WTC11 (cell line): ENCODE measurements at regions not wholly inside any gene's neighbourhood (a gene's known extent, or its start where the extent isn't known, plus 50 kb on each side); places are given as distances from the start of the nearest gene placed in this dataset.

Experiments
- ATF1 ChIP-seq: sonication (generic); formaldehyde crosslinking; IDR thresholded peaks from 2 replicates; pipeline ENCODE4 v1.8.1; 2023; ENCODE audit warnings: mild to moderate bottlenecking, moderate library complexity, missing genetic modification reagents
- E2F1 ChIP-seq: sonication (generic); formaldehyde crosslinking; IDR thresholded peaks from 2 replicates; pipeline ENCODE4 v1.8.0; 2022; ENCODE audit warnings: mild to moderate bottlenecking, missing genetic modification reagents
- MYBL2 ChIP-seq: sonication (generic); formaldehyde crosslinking; IDR thresholded peaks from 2 replicates; pipeline ENCODE4 v1.8.1; 2023; ENCODE audit warnings: mild to moderate bottlenecking, moderate library complexity, missing genetic modification reagents
- SP1 ChIP-seq: sonication (generic); formaldehyde crosslinking; conservative IDR thresholded peaks from 2 replicates; pipeline ENCODE4 v1.8.1; 2022; ENCODE audit warnings: missing genetic modification reagents
- TF ChIP-seq, protein P1 (sequence below): fragments of 200-600 bp; IDR thresholded peaks from 2 replicates; pipeline ENCODE4 v1.8.0; 2022; ENCODE audit warnings: antibody characterized with exemption
- TF ChIP-seq, protein P2 (sequence below): sonication (generic); formaldehyde crosslinking; IDR thresholded peaks from 2 replicates; pipeline ENCODE4 v1.8.1; 2023; ENCODE audit warnings: mild to moderate bottlenecking, moderate library complexity, missing genetic modification reagents

DNA sequence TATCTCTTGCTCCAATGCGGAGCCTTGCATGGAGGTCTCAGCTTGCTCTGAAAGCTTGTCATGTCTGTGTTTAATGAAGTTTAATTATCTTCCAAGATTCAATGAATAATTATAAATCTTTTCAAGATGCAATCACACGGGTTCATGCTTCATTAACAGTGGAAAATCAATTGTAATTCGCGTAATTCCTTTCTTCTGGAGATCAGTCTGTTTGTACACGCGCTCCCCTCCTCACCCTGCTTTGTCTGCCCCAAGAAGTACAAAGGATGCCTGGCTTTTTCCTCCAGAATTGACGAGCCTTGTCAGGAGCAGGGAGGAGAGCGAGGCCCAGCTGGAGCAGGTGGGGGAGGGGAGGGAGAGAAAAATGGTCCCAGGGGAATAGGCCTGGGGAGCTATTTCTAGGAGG, 65.0 kb upstream of the DISP3 start:
- TF ChIP-seq ATF1 (CRISPR knock-in tag): no peak
- no peak for TF ChIP-seq MYBL2
- TF ChIP-seq, protein P1, sequence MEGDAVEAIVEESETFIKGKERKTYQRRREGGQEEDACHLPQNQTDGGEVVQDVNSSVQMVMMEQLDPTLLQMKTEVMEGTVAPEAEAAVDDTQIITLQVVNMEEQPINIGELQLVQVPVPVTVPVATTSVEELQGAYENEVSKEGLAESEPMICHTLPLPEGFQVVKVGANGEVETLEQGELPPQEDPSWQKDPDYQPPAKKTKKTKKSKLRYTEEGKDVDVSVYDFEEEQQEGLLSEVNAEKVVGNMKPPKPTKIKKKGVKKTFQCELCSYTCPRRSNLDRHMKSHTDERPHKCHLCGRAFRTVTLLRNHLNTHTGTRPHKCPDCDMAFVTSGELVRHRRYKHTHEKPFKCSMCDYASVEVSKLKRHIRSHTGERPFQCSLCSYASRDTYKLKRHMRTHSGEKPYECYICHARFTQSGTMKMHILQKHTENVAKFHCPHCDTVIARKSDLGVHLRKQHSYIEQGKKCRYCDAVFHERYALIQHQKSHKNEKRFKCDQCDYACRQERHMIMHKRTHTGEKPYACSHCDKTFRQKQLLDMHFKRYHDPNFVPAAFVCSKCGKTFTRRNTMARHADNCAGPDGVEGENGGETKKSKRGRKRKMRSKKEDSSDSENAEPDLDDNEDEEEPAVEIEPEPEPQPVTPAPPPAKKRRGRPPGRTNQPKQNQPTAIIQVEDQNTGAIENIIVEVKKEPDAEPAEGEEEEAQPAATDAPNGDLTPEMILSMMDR: no peak
- TF ChIP-seq E2F1: no peak
- no peak for TF ChIP-seq SP1 (CRISPR knock-in tag)
- TF ChIP-seq, protein P2, sequence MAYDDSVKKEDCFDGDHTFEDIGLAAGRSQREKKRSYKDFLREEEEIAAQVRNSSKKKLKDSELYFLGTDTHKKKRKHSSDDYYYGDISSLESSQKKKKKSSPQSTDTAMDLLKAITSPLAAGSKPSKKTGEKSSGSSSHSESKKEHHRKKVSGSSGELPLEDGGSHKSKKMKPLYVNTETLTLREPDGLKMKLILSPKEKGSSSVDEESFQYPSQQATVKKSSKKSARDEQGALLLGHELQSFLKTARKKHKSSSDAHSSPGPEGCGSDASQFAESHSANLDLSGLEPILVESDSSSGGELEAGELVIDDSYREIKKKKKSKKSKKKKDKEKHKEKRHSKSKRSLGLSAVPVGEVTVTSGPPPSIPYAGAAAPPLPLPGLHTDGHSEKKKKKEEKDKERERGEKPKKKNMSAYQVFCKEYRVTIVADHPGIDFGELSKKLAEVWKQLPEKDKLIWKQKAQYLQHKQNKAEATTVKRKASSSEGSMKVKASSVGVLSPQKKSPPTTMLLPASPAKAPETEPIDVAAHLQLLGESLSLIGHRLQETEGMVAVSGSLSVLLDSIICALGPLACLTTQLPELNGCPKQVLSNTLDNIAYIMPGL (CRISPR knock-in tag): no peak
